Heart left ventricle (tissue), 13 donors: ENCODE measurements at regions not wholly inside any gene's neighbourhood (a gene's known extent, or its start where the extent isn't known, plus 50 kb on each side); places are given as distances from the start of the nearest gene placed in this dataset.

Source experiments
- CTCF ChIP-seq, 12 donors: fragments of 200-600 bp; sonication (generic) in 4 of 12; IDR thresholded peaks; one replicate each; pipeline versions ENCODE4 v1.5.0 to v1.8.0; 2018 to 2022; ENCODE audit warnings: antibody characterized with exemption in 12 of 12, mild to moderate bottlenecking in 5 of 12
- POLR2A ChIP-seq, 2 donors: fragments of 450-650 bp; IDR thresholded peaks; one replicate each; pipeline ENCODE4 v1.6.1; 2017; ENCODE audit warnings: antibody characterized with exemption in 2 of 2, mild to moderate bottlenecking in 2 of 2, moderate library complexity in 2 of 2
- donor health status: ischemic (EF 13 %, LVEDD 7.1; RV severe dilation, severe dysfunction).
- donor health status: DM: no; HTN: yes; CAD: no.
- donor health status: DM: no; HTN: no; CAD: no.
- donor health status: ischemic (EF 25% LVEDD 6.9; RV normal size, moderate dysfunction).
- donor health status: ischemic (EF 25% LVEDD 5.7; RV mildly dilated, moderate dysfunction).
- donor health status: ischemic (EF 35%, LVEDD 5.7; RV mildly dilated, moderate dysfunction).
- donor health status: nonischemic (EF 11% LVEDD 7.7; RV severe dilation, severe dysfunction).
- donor health status: DM: yes; HTN: yes; CAD: no.
- donor health status: PGD.
- donor health status: ischemic (EF 29% LVEDD 5.4; RV normal size, mild dysfunction).
- donor health status: nonischemic (EF 23%, LVEDD 6.1; RV moderate dilation, normal function).

DNA sequence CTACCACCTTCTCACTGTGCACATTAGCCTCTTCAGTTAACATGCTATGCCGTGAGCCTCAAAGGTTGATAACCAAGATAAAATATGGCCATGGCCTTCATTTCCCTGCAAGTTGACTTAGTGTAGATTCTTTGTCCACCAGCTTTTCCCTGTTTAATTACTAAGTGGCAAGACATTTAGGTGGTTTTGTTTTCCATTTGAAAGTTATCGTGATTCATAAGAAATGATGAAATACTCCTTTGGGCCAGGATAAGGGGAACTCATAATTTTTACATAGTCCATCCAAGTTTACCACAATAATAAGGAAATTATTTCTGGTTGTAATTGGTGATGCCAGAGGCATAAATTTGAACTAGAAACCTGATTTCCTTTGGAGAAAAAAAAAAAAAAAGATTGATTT lies 609.6 kb downstream of the TAF11L14 start:
- TF ChIP-seq CTCF (IDR thresholded peaks at IDR 0.05) (no peak), POLR2A (IDR thresholded peaks at IDR 0.05) (no peak)
